IPS-NIHi7 (cell line): ENCODE measurements at regions not wholly inside any gene's neighbourhood (a gene's known extent, or its start where the extent isn't known, plus 50 kb on each side); places are given as distances from the start of the nearest gene placed in this dataset.

Experiments used
- DNase-seq: peaks from one replicate; pipeline ENCODE4 v3.0.0; 2012; ENCODE audit warnings: mixed read lengths; ENCODE audit errors: extremely low spot score

DNA sequence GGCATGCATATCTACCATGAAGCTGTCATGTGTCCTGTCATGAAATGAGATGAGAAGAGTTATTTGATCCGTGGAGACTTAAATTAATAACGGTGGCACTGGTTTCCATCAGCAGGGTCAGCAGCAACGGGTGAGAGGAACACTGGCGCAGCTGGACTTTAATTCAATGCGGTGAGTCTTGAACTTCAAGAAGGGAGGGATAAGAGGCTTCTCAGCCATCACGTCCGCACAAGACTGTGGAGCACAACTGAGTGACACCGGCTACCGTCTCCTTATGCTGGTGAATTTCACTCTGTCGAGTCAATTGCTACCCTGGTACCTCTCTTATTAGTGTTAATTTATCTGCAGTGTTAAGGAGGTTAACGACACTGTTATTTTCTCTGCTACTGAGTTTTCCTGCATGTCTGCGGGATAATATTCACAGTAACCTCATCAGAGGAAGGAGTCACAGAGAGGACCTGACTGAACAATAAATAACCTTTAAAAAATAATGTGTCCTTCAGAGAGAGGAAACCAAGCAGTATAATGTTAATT lies 236.8 kb downstream of the EPHA4 start:
- no peak for DNase-seq

DNA sequence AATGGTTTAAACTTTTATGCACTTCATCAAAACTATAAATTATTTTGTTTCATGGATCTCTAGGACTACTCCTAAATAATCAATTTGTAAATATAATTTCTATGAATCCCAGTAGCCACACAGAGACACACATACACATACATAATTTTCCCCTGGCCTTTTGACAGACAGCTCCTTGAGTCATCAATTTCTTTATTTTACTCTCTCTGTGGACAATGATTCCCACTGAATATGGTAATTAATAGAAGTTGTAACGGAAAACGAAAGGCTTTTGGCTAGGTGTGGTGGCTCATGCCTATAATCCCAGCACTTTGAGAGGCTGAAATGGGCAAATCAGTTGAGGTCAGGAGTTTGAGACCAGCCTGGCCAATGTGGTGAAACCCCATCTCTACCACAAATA lies 235.1 kb downstream of the EPHA4 start:
- DNase-seq = no peak

- DNase-seq = no peak
These were observed 234.0 kb downstream of the EPHA4 start for GRCh38 chr2:221337957-221338685.

DNA sequence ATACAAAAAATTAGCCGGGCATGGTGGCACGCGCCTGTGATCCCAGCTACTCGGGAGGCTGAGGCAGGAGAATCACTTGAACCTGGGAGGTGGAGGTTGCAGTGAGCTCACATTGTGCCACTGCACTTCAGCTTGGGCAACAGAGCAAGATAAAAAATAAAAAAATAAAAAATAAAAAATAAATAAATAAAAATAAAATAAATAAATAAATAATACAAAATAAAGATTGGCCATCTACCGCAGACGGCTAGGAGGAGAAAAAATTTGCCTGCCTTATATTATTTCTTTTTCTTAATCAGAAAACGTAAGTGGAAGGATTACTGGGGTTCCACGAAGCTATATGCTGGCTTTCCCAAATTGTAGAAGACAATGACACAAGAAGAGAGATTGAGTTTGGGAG lies 229.7 kb downstream of the EPHA4 start:
- DNase-seq = no peak

DNA sequence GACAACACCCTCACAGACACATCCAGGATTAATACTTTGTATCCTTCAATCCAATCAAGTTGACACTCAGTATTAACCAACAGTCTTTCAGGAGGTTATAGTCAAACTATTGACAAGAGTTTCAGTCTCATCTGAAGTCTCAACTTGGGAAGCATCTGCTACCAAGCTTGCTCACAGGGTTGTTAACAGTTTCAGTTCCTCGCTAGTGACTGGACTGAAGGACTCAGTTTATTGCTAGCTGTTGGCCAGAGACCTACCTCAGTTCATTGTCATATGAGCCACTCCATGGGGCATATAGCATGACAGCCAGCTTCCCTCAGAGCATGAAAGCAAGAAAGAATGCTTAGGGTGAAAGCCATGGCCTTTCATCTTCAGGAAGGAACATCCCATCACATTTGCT lies 228.6 kb downstream of the EPHA4 start:
- no peak for DNase-seq

DNA sequence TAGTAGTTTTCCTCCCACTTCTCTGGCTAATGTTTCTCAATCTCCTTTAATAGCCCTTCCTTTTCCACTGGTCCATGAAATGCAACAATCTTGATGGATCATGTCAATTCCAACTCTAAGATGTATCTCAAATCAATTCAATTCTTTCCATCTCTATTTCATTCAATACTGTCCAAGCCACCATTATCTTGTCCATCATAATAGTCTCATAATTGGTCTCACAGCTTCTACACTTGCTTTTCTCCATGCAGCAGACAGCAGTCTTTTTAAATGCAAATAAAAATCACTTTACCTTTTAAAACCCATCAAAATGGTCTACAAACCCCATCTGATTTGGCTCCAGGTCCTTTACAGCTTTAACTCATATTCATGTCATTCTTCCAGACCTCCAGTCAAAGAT lies 226.6 kb downstream of the EPHA4 start:
- no peak for DNase-seq

- no peak for DNase-seq
These were observed 225.7 kb downstream of the EPHA4 start for GRCh38 chr2:221346411-221346810.

DNA sequence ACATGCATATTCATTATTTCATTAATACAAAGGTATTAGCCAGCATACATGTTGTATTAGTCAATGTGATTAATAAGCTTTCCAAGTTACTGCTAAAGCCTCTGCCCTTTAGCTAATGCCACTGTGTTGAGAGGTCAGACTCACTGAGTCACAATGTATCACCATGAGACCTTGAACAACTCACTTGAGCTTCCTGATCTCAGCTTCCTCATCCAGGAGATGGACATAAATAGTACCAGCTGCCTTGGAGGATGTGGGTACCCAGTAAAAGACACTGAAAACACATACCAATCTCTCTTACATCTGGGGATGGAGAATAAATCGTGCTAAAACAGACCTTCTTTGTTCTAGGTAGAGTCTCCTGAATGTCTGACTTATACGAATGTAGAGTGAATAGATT lies 224.6 kb downstream of the EPHA4 start:
- DNase-seq = no peak

GRCh38 chr2:221350616-221351015 lies 221.5 kb downstream of the EPHA4 start:
- no peak for DNase-seq

DNA sequence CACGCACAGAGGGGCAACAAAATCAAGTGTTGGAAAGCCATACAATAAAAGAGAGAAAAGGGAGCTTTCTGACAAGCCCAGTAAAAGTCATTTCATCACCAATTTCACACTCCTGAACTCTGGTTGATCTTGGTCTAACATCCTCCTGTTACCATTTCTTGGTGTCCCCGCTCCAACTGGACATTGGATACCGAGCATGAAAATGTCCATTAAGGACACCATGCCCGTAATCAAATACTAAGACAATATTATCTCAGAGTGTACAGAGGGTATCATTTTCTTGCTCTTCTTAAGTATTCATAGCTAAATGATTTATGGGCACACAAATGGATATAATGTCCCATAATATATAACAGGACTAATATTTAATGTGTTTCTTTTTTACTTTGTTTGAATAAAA lies 218.9 kb downstream of the EPHA4 start:
- no peak for DNase-seq

DNA sequence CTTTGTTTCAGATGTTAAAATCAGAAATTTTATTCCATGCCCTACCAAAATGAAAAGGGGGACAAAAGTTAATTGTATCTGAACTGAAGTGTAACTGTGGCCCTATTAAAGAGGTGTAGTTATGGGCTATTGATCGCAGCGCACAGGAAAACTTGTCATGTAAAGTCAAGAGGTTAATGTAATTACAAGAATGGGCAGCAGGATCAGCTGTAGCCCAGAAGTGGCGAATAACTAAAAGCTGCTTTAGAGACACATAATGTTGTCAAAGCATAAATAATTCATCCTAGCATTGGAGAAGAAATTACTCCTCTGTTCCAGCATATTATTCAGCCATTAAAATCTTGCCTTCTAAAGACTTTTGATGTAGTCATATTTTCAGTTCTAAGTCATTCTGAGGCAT lies 211.8 kb downstream of the EPHA4 start:
- no peak for DNase-seq

DNA sequence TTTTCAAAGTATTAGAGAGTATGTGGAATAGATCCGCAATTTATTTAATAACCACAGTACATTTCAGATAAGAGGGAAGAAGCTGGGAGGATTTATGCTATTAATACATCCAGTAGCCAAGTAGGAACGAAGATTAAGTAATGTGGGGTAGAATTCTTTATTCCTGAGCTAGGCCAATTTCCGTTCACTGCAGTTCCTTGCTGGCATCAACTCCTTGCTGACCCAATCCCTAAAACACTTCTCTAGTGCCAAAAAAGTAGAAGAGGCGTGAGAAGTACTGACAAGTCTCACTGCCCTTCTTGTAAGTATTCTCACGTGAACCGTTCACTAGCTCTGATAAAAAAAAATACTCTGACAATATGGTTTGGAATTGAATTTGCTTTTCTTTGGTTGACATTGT lies 211.4 kb downstream of the EPHA4 start:
- no peak for DNase-seq

GRCh38 chr2:221361633-221362032 lies 210.5 kb downstream of the EPHA4 start:
- DNase-seq = no peak

DNA sequence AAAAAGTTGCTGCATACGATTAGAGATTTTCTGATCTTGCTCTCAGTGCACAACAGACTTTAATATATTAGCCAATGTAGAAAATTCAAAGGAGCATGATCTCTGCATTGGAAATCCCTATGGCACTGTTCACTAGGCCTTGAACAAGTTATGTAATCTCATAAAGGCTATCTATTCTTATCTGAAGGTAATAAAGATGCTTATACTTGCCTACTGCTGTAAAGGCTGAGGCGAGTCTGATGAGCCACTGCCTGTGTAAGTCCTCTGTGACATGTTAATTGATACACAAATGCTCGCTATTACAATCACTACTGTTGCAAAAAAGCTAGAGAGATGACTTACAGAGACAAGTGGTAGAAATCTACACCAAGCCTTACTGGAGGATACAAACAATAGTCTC lies 207.4 kb downstream of the EPHA4 start:
- DNase-seq = no peak
